IMR-90 (cell line): ENCODE measurements at regions not wholly inside any gene's neighbourhood (a gene's known extent, or its start where the extent isn't known, plus 50 kb on each side); places are given as distances from the start of the nearest gene placed in this dataset.

Experiments used
- ATAC-seq: fragments of 200-7000 bp; cut with Tn5 transposase; 2 replicates; pipeline ENCODE4 v1.9.1; 2020; ENCODE audit warnings: low read depth, mild to moderate bottlenecking, moderate library complexity
- BruUV-seq: library from RNA; stranded (reverse); fragments of 400-500 nt; replicated peaks from 2 replicates; lab custom pipeline; 2021; lab: Mats Ljungman, UMichigan
- CTCF ChIA-PET: fragments of 300-600 bp; formaldehyde crosslinking; extraction: SDS; loops from one replicate; lab custom pipeline; 2021; ENCODE audit warnings: antibody characterized with exemption; lab: Yijun Ruan, JAX
- POLR2A ChIA-PET: fragments of 300-600 bp; sonication (Branson Sonifier 250); formaldehyde crosslinking; loops from one replicate; lab custom pipeline; 2022; ENCODE audit warnings: antibody characterized with exemption; ENCODE audit not compliant: unreplicated experiment; lab: Charles Lee
- DNase-seq: peaks from one replicate; pipeline ENCODE4 v3.0.0; 2013
- H2AFZ ChIP-seq: replicated peaks from 2 replicates; pipeline ENCODE3; 2013; ENCODE audit warnings: low read length, mild to moderate bottlenecking; ENCODE audit not compliant: poor library complexity
- H2AK5ac ChIP-seq: 2 replicates; pipeline ENCODE4 v1.6.1; 2013; ENCODE audit warnings: low read depth, low read length, inconsistent platforms
- H2AK9ac ChIP-seq: replicated peaks from 2 replicates; pipeline ENCODE3; 2013; ENCODE audit warnings: mild to moderate bottlenecking, low read depth, low read length, moderate library complexity; ENCODE audit not compliant: poor library complexity
- H2BK120ac ChIP-seq: 2 replicates; pipeline ENCODE4 v1.6.1; 2013; ENCODE audit warnings: low read depth, low read length, inconsistent platforms
- H2BK15ac ChIP-seq: 3 replicates; pipeline ENCODE4 v1.6.1; 2013; ENCODE audit warnings: low read depth, low read length, inconsistent platforms
- H2BK20ac ChIP-seq: 2 replicates; pipeline ENCODE4 v1.6.1; 2013; ENCODE audit warnings: low read depth, mild to moderate bottlenecking, inconsistent platforms, low read length, moderate library complexity
- H2BK5ac ChIP-seq: 2 replicates; pipeline ENCODE4 v1.6.1; 2013; ENCODE audit warnings: mild to moderate bottlenecking, low read depth, low read length, inconsistent platforms; ENCODE audit not compliant: poor library complexity, severe bottlenecking
- H3K14ac ChIP-seq: replicated peaks from 2 replicates; pipeline ENCODE4 v1.6.1; 2013; ENCODE audit warnings: low read depth, low read length, inconsistent platforms
- H3K18ac ChIP-seq: 2 replicates; pipeline ENCODE4 v1.6.1; 2013; ENCODE audit warnings: low read depth, low read length, control low read depth
- H3K23ac ChIP-seq: 2 replicates; pipeline ENCODE4 v1.6.1; 2013; ENCODE audit warnings: low read depth, low read length, inconsistent platforms
- H3K27ac ChIP-seq: 2 replicates; pipeline ENCODE4 v1.5.1; 2013; ENCODE audit warnings: mild to moderate bottlenecking, control low read depth, low read length; ENCODE audit not compliant: insufficient read depth
- H3K27me3 ChIP-seq: 2 replicates; pipeline ENCODE4 v1.6.1; 2013; ENCODE audit warnings: low read length; ENCODE audit not compliant: control insufficient read depth, insufficient read depth
- H3K36me3 ChIP-seq: 2 replicates; pipeline ENCODE4 v1.6.1; 2013; ENCODE audit warnings: low read length, mixed read lengths; ENCODE audit not compliant: control insufficient read depth, insufficient read depth
- H3K4ac ChIP-seq: 2 replicates; pipeline ENCODE4 v1.6.1; 2013; ENCODE audit warnings: low read depth, low read length, inconsistent platforms
- H3K4me1 ChIP-seq: 2 replicates; pipeline ENCODE4 v1.6.1; 2013; ENCODE audit warnings: low read length, mixed read lengths; ENCODE audit not compliant: control insufficient read depth, insufficient read depth
- H3K4me2 ChIP-seq: 2 replicates; pipeline ENCODE4 v1.6.1; 2013; ENCODE audit warnings: low read depth, mild to moderate bottlenecking, control low read depth, low read length, moderate library complexity
- H3K4me3 ChIP-seq: 2 replicates; pipeline ENCODE4 v1.5.1; 2013; ENCODE audit warnings: low read depth, mild to moderate bottlenecking, control low read depth, low read length, moderate library complexity; ENCODE audit not compliant: insufficient read depth
- H3K56ac ChIP-seq: 2 replicates; pipeline ENCODE4 v1.6.1; 2013; ENCODE audit warnings: low read length, inconsistent platforms; ENCODE audit not compliant: insufficient read depth; ENCODE audit errors: extremely low read depth
- H3K79me1 ChIP-seq, 2 experiments: 2 replicates each; pipeline ENCODE4 v1.6.1; 2013; ENCODE audit warnings: low read length in 2 of 2, inconsistent platforms in 1 of 2, low read depth in 1 of 2
- H3K9ac ChIP-seq: 2 replicates; pipeline ENCODE4 v1.6.1; 2013; ENCODE audit warnings: low read depth, low read length, control low read depth
- H3K9me1 ChIP-seq: 2 replicates; pipeline ENCODE4 v1.6.1; 2013; ENCODE audit warnings: low read length, inconsistent platforms; ENCODE audit not compliant: insufficient read depth
- H3K9me3 ChIP-seq: 2 replicates; pipeline ENCODE4 v1.6.1; 2013; ENCODE audit warnings: low read length; ENCODE audit not compliant: control insufficient read depth, insufficient read depth
- H4K20me1 ChIP-seq: 2 replicates; pipeline ENCODE4 v1.6.1; 2013; ENCODE audit warnings: low read length, inconsistent platforms; ENCODE audit not compliant: insufficient read depth
- H4K5ac ChIP-seq: 2 replicates; pipeline ENCODE4 v1.6.1; 2013; ENCODE audit warnings: mild to moderate bottlenecking, low read depth, low read length, control low read depth
- H4K8ac ChIP-seq, 2 experiments: 2 replicates each; pipeline ENCODE4 v1.6.1; 2013; ENCODE audit warnings: low read depth in 2 of 2, low read length in 2 of 2, control low read depth in 1 of 2, inconsistent platforms in 1 of 2
- H4K91ac ChIP-seq: 2 replicates; pipeline ENCODE4 v1.6.1; 2013; ENCODE audit warnings: low read depth, low read length, inconsistent platforms; ENCODE audit not compliant: insufficient read depth
- POLR2A ChIP-seq: IDR thresholded peaks from 2 replicates; pipeline ENCODE4 v1.6.1; 2012; ENCODE audit warnings: mild to moderate bottlenecking, low read depth, low read length
- RCOR1 ChIP-seq: IDR thresholded peaks from 2 replicates; pipeline ENCODE4 v1.6.1; 2012; ENCODE audit warnings: mild to moderate bottlenecking, low read length, improper control_type of control experiment; ENCODE audit not compliant: insufficient replicate concordance
- WGBS, 2 experiments: methylation state at CpG; one replicate each; pipeline versions ENCODE4 v1.1.5 to v1.1.7; 2013; ENCODE audit warnings: missing lambda C conversion rate in 2 of 2; ENCODE audit not compliant: insufficient read length in 1 of 2; ENCODE audit errors: extremely low coverage in 2 of 2; 5-methylcytosine and 5-hydroxymethylcytosine counted together
- dilution Hi-C: fragments of 300-500 bp; cut with HindIII; formaldehyde crosslinking; loops from one replicate; pipeline ENCODE4 v1.14.3; 2018; ENCODE audit warnings: low sequenced_read_pairs; ENCODE audit not compliant: unreplicated experiment
- in situ Hi-C: fragments of 300-500 bp; cut with MboI; formaldehyde crosslinking; loops from 3 replicates; pipeline ENCODE4 v1.14.3; 2019; ENCODE audit warnings: low sequenced_read_pairs, inconsistent platforms, mixed read lengths
- intact Hi-C: fragments of 100-400 bp; cut with micrococcal nuclease; formaldehyde crosslinking; loops from 2 replicates; pipeline ENCODE4 v1.10.0; 2022
- TF ChIP-seq, protein P1 (sequence below): fragments of 150-350 bp; IDR thresholded peaks from 2 replicates; pipeline ENCODE4 v1.6.1; 2016; ENCODE audit warnings: low read depth, mild to moderate bottlenecking, low read length, moderate library complexity, borderline replicate concordance

DNA sequence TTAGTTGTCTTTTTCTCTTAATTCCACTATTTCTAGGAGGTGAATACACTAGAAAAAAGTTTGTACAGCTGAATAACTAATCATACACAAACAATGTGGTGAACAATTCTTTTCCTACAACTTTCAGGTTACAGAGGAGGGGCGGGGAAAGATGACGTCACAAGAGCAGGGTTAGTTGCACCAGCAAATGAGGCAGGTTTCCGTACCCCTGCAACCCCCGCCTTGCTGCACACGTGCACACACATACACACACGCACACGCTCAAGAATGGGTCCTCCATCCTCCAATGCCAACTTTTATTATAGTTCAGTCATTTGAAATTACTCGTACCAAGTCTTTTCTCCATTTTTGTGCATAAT lies 122.8 kb downstream of the ARL4C start:
- H3K4ac ChIP-seq, result no peak overlapping the region
- no peak overlapping the region for H3K23ac ChIP-seq
- H4K20me1 ChIP-seq, result no peaks in the 10 kb centered on the region
- no peak overlapping the region for H4K91ac ChIP-seq
- ATAC-seq, result no peak
- no peak overlapping the region for H3K56ac ChIP-seq
- H2AFZ ChIP-seq, result no peak overlapping the region
- no peaks in the 10 kb centered on the region for H3K27me3 ChIP-seq
- TF ChIP-seq POLR2A (no peak), RCOR1 (no peak)
- TF ChIP-seq, protein P1, sequence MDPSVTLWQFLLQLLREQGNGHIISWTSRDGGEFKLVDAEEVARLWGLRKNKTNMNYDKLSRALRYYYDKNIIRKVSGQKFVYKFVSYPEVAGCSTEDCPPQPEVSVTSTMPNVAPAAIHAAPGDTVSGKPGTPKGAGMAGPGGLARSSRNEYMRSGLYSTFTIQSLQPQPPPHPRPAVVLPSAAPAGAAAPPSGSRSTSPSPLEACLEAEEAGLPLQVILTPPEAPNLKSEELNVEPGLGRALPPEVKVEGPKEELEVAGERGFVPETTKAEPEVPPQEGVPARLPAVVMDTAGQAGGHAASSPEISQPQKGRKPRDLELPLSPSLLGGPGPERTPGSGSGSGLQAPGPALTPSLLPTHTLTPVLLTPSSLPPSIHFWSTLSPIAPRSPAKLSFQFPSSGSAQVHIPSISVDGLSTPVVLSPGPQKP, result no peak
- H2BK120ac ChIP-seq, result no peak overlapping the region
- H3K36me3 ChIP-seq, result no peaks in the 10 kb centered on the region
- H3K79me1 ChIP-seq, result no peaks in the 10 kb centered on the region
- no peak overlapping the region for H4K8ac ChIP-seq
- H2AK5ac ChIP-seq, result no peak overlapping the region
- H4K5ac ChIP-seq, result no peak overlapping the region
- no peak overlapping the region for H3K4me2 ChIP-seq
- no peak overlapping the region for H3K4me3 ChIP-seq
- no peak overlapping the region for H3K27ac ChIP-seq
- ChIA-PET CTCF (interaction anchor here (0.6 kb wide), 1 partner anchor 27 kb away, joined by 3 read pairs; no protein-coding TSS in a partner anchor), POLR2A (no interaction called here)
- no peaks in the 10 kb centered on the region for H3K9me3 ChIP-seq
- H3K14ac ChIP-seq, result no peak overlapping the region
- in situ Hi-C loops (no loop called here), dilution Hi-C loops (no loop called here), intact Hi-C loops (no loop called here)
- no peak overlapping the region for H3K9ac ChIP-seq
- H2AK9ac ChIP-seq, result no peak overlapping the region
- WGBS, 2 experiments, result 88% methylated on average over 5 of the region's 8 CpGs; no CpG with 5 or more reads in 1 of the 2 experiments
- no peak overlapping the region for H2BK15ac ChIP-seq
- peaks cover 4% of the 10 kb centered on the region; the same call in 1 of the 2 replicates for H3K4me1 ChIP-seq
- BruUV-seq, result no TSS peak
- no peak for DNase-seq
- no peak overlapping the region for H2BK20ac ChIP-seq
- H3K18ac ChIP-seq, result no peak overlapping the region
- no peak overlapping the region for H2BK5ac ChIP-seq
- no peaks in the 10 kb centered on the region for H3K9me1 ChIP-seq
